ENCODE measurements at regions not wholly inside any gene's neighbourhood (a gene's known extent, or its start where the extent isn't known, plus 50 kb on each side); places are given as distances from the start of the nearest gene placed in this dataset.

- no peak for TF ChIP-seq ZFP1 (CRISPR knock-in tag; IDR thresholded peaks at IDR 0.05)
- no peak for TF ChIP-seq ZNF264 (CRISPR knock-in tag; IDR thresholded peaks at IDR 0.05)
- TF ChIP-seq ZNF724P (CRISPR knock-in tag; IDR thresholded peaks at IDR 0.05; ENCODE audit: borderline replicate concordance), result no peak
- TF ChIP-seq ARID5B (CRISPR knock-in tag; IDR thresholded peaks at IDR 0.05), result no peak
- TF ChIP-seq HNF1A (IDR thresholded peaks at IDR 0.05; ENCODE audit: low read depth), result no peak
- no peak for TF ChIP-seq HNF1A (CRISPR knock-in tag; IDR thresholded peaks at IDR 0.05; ENCODE audit: borderline replicate concordance)
- TF ChIP-seq ONECUT2 (CRISPR knock-in tag; IDR thresholded peaks at IDR 0.05), result no peak
- no peak for TF ChIP-seq CCDC6 (CRISPR knock-in tag; IDR thresholded peaks at IDR 0.05)
- no peak for TF ChIP-seq ARHGAP35 (CRISPR knock-in tag; IDR thresholded peaks at IDR 0.05; ENCODE audit: borderline replicate concordance)
- no peak for TF ChIP-seq ZBTB1 (CRISPR knock-in tag; IDR thresholded peaks at IDR 0.05; ENCODE audit: borderline replicate concordance)
- no peak for TF ChIP-seq TAF1 (CRISPR knock-in tag; IDR thresholded peaks at IDR 0.05)
- TF ChIP-seq ZNF550 (CRISPR knock-in tag; IDR thresholded peaks at IDR 0.05; ENCODE audit: borderline replicate concordance), result no peak
- no peak for TF ChIP-seq ZNF556 (CRISPR knock-in tag; IDR thresholded peaks at IDR 0.05; ENCODE audit: borderline replicate concordance)
- no peak for TF ChIP-seq SP2 (CRISPR knock-in tag; IDR thresholded peaks at IDR 0.05)
- no peak overlapping the region for H3K9ac ChIP-seq (ENCODE audit: insufficient read depth, low read depth, low read length)
- in situ Hi-C loops (cut with HindIII; ENCODE audit: extremely low pct_ligation_motif_present, low pct_unique_long_range_greater_than_20kb) (no loop called here), intact Hi-C loops (cut with micrococcal nuclease; ENCODE audit: unreplicated experiment) (no loop called here)
- H3K27me3 ChIP-seq (ENCODE audit: control insufficient read depth in 1 of 2, insufficient read depth in 2 of 2, low read length in 2 of 2), result no peaks in the 10 kb centered on the region
- ChIA-PET CTCF (ENCODE audit: low intra/inter-chr PET ratio, low total read pairs) (no interaction called here), POLR2A (no interaction called here)
- H3K4me2 ChIP-seq (ENCODE audit: low read depth, low read length), result no peak overlapping the region
- no peaks in the 10 kb centered on the region for H4K20me1 ChIP-seq (ENCODE audit: insufficient read depth, low read length)
- H3K4me1 ChIP-seq (ENCODE audit: insufficient read depth, low read length), result no peaks in the 10 kb centered on the region
- DNase-seq (ENCODE audit: low spot score) (no peak), ATAC-seq (no peak), FAIRE-seq (no peak)
- no peaks in the 10 kb centered on the region for H3K36me3 ChIP-seq (replicated peaks in 1 of 2; ENCODE audit: control insufficient read depth in 1 of 2, insufficient read depth in 2 of 2, low read length in 2 of 2)
- WGBS (ENCODE audit: low lambda C conversion rate), result 0% methylated on average over 1 of the region's 1 CpG
- no peaks in the 10 kb centered on the region for H3K79me2 ChIP-seq (ENCODE audit: insufficient read depth, low read length)
- BruUV-seq (replicated peaks), result no TSS peak
- no peak overlapping the region for H3K4me3 ChIP-seq (replicated peaks in 1 of 3; ENCODE audit: insufficient read depth in 1 of 3, low read depth in 2 of 3, low read length in 3 of 3)
- no peaks in the 10 kb centered on the region for H3K9me3 ChIP-seq (ENCODE audit: low read length)
- H2AFZ ChIP-seq (ENCODE audit: low read length), result no peak overlapping the region
- no peak overlapping the region for H3K27ac ChIP-seq (ENCODE audit: extremely low read length, insufficient read depth, low read length)
Observed at GRCh38 chr1:102163799-102164198, 167.1 kb upstream of the OLFM3 start.
